Erythroblast (primary cell): ENCODE measurements at regions not wholly inside any gene's neighbourhood (a gene's known extent, or its start where the extent isn't known, plus 50 kb on each side); places are given as distances from the start of the nearest gene placed in this dataset.

Experiments
- GATA1 ChIP-seq: IDR thresholded peaks from 2 replicates; pipeline ENCODE4 v1.6.1; 2011; ENCODE audit warnings: low read depth, mild to moderate bottlenecking, control low read depth, low read length, moderate library complexity
- POLR2A ChIP-seq: IDR thresholded peaks from 2 replicates; pipeline ENCODE4 v1.6.1; 2011; ENCODE audit warnings: mild to moderate bottlenecking, low read length

DNA sequence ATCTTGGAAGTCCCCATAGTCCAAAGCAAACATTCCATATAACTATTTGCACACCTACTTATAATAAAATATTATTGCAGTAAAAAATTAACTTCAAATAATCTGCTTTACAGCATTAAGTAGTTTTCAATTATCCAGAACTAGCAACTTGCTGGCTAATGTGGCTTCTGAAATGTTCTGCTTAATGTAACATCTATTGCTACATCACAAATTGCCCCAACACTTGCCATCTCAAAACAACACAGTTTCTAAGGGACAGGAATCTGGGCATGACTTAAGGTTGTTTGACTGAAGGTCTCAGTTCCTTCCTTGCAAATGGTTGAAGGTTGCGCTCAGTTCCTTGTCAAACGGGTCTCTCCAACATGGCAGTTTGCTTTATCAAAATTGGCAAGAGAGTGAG is 378.5 kb upstream of the SEMA3C start:
- TF ChIP-seq POLR2A, result no peak
- TF ChIP-seq GATA1, result no peak
